ENCODE measurements at regions not wholly inside any gene's neighbourhood (a gene's known extent, or its start where the extent isn't known, plus 50 kb on each side); places are given as distances from the start of the nearest gene placed in this dataset.

DNA sequence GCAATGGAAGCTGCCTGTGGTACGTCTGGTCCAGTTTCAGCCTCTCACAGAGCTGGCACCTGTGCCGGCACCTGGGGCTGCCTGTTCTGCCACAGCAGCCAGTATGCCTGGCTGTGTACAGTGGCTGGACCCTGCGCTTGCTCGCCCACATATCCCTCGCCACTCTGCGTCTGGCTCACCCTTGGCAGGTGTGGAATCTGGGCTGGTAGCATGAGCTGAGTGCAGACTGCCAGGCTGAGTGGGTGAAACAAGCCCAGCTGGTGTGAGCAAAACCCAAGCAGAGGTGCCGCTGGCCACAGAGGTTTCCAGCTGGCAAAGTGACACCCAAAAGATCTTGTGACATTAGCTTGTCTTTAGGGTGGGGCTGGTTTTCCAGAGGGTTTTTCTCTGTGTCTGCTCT lies 80.7 kb downstream of the ING1 start:
- Histone ChIP-seq H3K36me3 (ENCODE audit: control insufficient read depth, insufficient read depth, low read length, severe bottlenecking) (no peaks in the 10 kb centered on the region), H3K9me3 (ENCODE audit: control insufficient read depth, low read length) (peaks cover 34% of the 10 kb centered on the region), H3K4me3 (ENCODE audit: low read length) (no peak overlapping the region), H3K27me3 (replicated peaks; ENCODE audit: control insufficient read depth, insufficient read depth, low read length) (no peaks in the 10 kb centered on the region), H3K9ac (ENCODE audit: low read length) (no peak overlapping the region), H3K4me1 (ENCODE audit: control insufficient read depth, insufficient read depth, low read length) (peaks cover 4% of the 10 kb centered on the region)
- no peak for DNase-seq (ENCODE audit: low read depth)

DNA sequence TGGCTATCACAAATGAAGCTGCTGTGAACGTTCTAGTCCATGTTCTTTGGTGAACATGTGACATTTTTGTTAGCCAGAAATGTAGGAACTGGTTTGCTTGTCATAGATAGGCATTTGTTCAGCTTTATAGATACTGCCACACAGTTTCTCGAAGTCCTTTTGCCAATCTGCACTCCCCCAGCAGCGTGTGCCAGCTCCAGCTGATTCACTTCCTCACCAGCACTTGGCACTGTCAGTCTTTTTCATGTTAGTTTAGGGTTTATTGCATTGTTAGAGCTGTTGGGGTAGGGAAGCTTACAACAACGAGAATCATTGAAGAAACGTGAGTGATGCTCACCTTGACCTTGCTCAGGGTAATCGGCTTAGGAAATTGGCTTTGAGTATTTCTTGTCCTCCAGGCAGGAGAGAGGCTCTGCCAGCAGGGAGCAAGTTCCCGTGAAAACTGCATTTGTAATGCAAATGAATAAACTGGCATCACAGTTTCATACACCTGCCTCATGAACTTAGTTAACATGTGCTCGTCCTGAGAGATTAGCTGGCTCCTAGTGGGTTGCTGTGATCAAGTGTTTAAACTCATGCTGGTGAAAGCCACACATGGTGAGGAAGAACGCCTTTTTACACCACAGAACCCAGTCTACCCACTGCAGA lies 83.9 kb downstream of the ING1 start:
- no peaks in the 10 kb centered on the region for H3K36me3 ChIP-seq (ENCODE audit: control insufficient read depth, insufficient read depth, low read length, severe bottlenecking)
- no peak for DNase-seq (ENCODE audit: low read depth)
- peaks cover 12% of the 10 kb centered on the region for H3K9me3 ChIP-seq (ENCODE audit: control insufficient read depth, low read length)
- no peaks in the 10 kb centered on the region for H3K27me3 ChIP-seq (replicated peaks; ENCODE audit: control insufficient read depth, insufficient read depth, low read length)
- H3K4me1 ChIP-seq (ENCODE audit: control insufficient read depth, insufficient read depth, low read length) = peaks cover 9% of the 10 kb centered on the region
- no peak overlapping the region for H3K9ac ChIP-seq (ENCODE audit: low read length)
- H3K4me3 ChIP-seq (ENCODE audit: low read length) = no peak overlapping the region

DNA sequence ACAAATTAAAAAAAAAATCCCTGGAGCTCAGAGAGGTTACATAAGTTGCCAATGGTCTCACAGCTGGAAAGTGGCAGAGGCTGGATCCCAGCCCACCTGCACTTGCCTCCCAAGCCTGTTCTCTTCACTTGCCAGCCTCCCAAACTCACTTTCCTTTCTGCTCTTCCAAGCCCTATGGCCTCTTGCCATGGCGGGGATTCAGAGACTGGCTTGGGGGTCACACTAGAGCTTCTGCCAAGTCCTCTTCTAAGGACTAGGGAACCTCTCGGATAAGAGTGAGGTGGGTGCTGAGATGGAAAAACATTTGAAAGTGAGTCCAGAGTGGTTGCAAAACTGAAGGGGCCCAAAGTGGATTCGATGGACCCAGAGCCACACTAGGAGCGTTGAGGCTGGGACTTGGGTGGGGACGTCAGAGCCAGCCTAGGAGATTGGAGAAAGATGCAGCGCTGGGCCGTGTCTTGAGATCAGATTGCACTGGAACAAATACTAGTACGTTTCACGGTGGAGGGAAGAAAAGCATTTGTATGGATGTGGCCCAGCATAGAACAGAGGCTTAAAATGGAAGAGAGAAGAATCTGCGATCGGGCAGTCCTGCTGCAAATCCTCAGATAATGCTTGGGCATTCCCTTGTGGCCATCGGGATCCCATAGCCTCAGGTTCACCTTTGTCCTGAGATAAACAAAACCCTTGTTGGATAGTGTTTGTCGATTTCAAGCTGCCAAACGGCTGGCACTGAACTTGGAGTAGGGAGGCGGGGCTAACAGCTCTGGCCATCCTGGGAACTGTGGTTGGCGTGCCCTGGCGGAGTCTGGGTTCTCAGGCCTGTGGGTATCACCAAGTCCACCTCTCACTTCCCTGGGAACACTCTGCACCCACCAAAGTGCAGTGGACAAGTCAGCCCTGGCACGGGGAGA lies 84.8 kb downstream of the ING1 start:
- Histone ChIP-seq H3K4me3 (ENCODE audit: low read length) (no peak overlapping the region), H3K27me3 (replicated peaks; ENCODE audit: control insufficient read depth, insufficient read depth, low read length) (no peaks in the 10 kb centered on the region)
- no peak for DNase-seq (ENCODE audit: low read depth)

DNA sequence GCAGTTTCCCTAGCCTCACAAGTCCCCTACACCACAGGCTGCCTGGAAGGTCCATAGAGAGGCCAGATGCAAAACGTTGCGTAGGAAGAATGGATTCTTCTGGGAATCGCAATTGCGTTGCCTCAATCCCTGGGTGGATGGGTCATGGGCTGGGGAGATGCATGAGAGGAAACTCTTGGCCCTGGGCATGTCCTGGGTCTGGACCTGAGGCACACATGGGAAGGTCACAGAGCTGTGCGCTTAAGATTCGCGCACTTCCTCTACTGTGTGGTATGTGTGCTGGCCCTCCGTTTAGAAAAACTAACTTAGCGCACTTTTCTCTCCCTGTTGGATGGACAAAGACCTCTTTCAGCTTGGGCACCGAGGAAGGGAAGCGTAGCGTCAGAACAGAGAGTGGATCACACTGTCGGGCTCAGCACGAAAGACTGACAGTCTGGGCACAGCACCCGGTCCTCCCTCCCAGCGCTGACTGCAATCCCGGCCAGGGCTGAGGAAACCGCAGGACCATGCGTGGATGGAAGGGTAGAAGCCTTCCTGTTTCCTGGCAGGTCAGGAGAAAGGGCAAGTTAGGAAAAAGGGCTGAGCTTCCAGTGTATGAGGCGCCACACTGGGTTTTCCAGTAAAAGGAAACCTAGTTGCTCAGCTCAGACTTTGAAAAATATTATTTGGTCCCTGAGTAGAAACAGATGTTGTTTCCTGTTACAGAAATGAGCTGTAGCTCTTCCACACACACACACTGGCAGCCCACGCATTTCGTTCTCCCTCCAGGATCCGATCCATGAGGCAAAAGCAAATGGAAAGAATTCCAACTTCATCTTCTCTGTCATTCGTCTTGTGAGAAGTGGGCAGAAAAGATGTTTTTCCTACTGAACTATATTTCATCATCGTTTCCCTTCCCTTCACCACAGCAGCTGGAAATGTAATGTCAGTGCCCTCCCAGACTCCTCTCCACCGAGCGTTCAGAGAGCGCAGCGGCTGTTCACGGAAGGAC lies 86.0 kb downstream of the ING1 start:
- Histone ChIP-seq H3K27me3 (replicated peaks; ENCODE audit: control insufficient read depth, insufficient read depth, low read length) (no peaks in the 10 kb centered on the region), H3K36me3 (ENCODE audit: control insufficient read depth, insufficient read depth, low read length, severe bottlenecking) (no peaks in the 10 kb centered on the region), H3K9me3 (ENCODE audit: control insufficient read depth, low read length) (no peaks in the 10 kb centered on the region), H3K9ac (ENCODE audit: low read length) (peak overlapping the region; percentile 79), H3K4me1 (ENCODE audit: control insufficient read depth, insufficient read depth, low read length) (peaks cover 9% of the 10 kb centered on the region), H3K4me3 (ENCODE audit: low read length) (peak overlapping the region; percentile 81)
- DNase-seq (ENCODE audit: low read depth) = peak; percentile 79

More for the DNA sequence above, 84.8 kb downstream of the ING1 start:
- Histone ChIP-seq H3K9ac (ENCODE audit: low read length) (no peak overlapping the region), H3K4me1 (ENCODE audit: control insufficient read depth, insufficient read depth, low read length) (peaks cover 9% of the 10 kb centered on the region), H3K9me3 (ENCODE audit: control insufficient read depth, low read length) (peaks cover 4% of the 10 kb centered on the region), H3K36me3 (ENCODE audit: control insufficient read depth, insufficient read depth, low read length, severe bottlenecking) (no peaks in the 10 kb centered on the region)

DNA sequence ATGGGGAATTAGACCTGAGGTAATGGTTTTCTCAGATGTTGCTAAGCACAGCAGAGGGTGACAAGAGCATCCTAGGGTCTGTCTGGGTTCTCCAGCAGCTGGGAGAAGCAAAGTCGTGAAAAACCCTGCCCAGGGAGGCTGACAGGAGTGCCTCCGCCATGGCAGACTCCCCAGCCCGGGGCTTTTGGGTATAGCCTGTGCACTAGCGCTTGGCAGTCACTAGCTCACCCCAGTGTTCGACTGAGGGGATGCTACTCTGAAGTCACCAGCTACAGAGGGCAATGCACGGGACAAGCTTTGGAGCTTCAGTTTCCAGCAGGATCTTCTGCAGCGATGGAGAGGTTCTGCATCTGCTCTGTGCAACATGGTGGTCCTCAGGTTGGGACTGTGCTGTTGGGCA lies 87.5 kb downstream of the ING1 start:
- Histone ChIP-seq H3K36me3 (ENCODE audit: control insufficient read depth, insufficient read depth, low read length, severe bottlenecking) (no peaks in the 10 kb centered on the region), H3K9ac (ENCODE audit: low read length) (no peak overlapping the region), H3K4me3 (ENCODE audit: low read length) (no peak overlapping the region), H3K27me3 (replicated peaks; ENCODE audit: control insufficient read depth, insufficient read depth, low read length) (no peaks in the 10 kb centered on the region), H3K4me1 (ENCODE audit: control insufficient read depth, insufficient read depth, low read length) (peaks cover 9% of the 10 kb centered on the region), H3K9me3 (ENCODE audit: control insufficient read depth, low read length) (no peaks in the 10 kb centered on the region)
- no peak for DNase-seq (ENCODE audit: low read depth)

DNA sequence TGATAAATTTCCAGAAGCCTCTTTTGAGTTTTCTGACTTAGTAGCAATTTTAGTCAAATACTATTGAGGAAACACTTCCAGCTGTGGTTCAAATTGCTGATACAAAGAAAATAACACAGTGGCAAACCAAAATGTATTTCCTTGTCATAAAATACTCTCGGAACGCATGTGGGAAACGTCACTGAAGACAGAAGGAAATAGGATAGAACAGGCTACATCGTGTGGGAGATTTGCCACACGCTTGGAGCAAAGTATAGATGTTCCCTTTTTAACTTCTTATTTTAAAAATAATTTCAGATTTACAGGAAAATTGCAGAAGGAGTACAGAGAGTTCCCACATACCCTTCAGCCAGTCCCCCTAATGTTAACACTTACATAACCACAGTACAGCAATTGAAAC lies 88.8 kb downstream of the ING1 start:
- H3K36me3 ChIP-seq (ENCODE audit: control insufficient read depth, insufficient read depth, low read length, severe bottlenecking) = no peaks in the 10 kb centered on the region
- H3K9ac ChIP-seq (ENCODE audit: low read length) = no peak overlapping the region
- no peak overlapping the region for H3K4me3 ChIP-seq (ENCODE audit: low read length)
- no peak for DNase-seq (ENCODE audit: low read depth)
- H3K27me3 ChIP-seq (replicated peaks; ENCODE audit: control insufficient read depth, insufficient read depth, low read length) = no peaks in the 10 kb centered on the region
- peaks cover 9% of the 10 kb centered on the region for H3K4me1 ChIP-seq (ENCODE audit: control insufficient read depth, insufficient read depth, low read length)
- no peaks in the 10 kb centered on the region for H3K9me3 ChIP-seq (ENCODE audit: control insufficient read depth, low read length)

DNA sequence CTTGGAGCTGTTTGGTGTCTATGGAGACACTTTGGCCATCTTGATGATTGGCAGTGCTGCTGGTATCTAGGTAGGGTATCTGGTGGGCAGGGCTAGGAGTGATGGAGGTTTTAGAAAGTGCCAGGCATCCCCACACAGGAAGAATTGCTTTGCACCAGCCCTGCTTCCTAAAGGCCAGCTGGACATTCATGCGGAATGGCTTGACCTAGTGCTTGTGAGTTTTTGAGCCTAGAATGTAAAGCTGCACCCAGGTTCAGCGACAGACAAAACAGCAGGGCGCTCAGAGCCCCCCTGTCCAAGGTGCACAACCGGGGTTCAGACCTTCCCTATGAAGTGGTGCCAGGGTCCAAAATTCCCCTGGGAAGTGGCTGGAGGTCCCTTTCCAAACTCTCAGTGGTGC lies 93.1 kb downstream of the ING1 start:
- no peaks in the 10 kb centered on the region for H3K9me3 ChIP-seq (ENCODE audit: control insufficient read depth, low read length)
- no peak overlapping the region for H3K9ac ChIP-seq (ENCODE audit: low read length)
- H3K36me3 ChIP-seq (ENCODE audit: control insufficient read depth, insufficient read depth, low read length, severe bottlenecking) = no peaks in the 10 kb centered on the region
- peaks cover 10% of the 10 kb centered on the region for H3K27me3 ChIP-seq (replicated peaks; ENCODE audit: control insufficient read depth, insufficient read depth, low read length)
- DNase-seq (ENCODE audit: low read depth) = no peak
- H3K4me3 ChIP-seq (ENCODE audit: low read length) = no peak overlapping the region
- H3K4me1 ChIP-seq (ENCODE audit: control insufficient read depth, insufficient read depth, low read length) = no peaks in the 10 kb centered on the region

DNA sequence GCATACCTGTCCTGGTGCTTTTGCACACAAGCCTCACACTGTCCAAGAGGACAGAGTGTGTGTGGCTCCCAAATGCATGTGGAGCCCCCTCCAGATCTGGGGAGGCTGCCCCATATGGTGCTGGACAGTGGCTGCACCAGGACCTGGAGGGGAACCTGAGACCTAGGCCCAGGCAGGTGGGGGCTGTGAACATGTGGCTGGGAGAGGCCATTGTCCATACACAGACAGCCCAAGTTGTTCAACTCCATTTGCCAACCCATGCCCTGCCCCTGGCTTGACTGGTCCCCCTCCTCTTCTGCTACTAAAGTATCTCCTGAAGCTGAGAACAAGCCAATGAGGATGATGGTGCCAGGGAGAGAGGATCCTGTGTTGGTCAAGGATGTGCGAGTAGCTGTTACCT lies 94.0 kb downstream of the ING1 start:
- Histone ChIP-seq H3K4me3 (ENCODE audit: low read length) (no peak overlapping the region), H3K36me3 (ENCODE audit: control insufficient read depth, insufficient read depth, low read length, severe bottlenecking) (no peaks in the 10 kb centered on the region)
- DNase-seq (ENCODE audit: low read depth) = no peak

DNA sequence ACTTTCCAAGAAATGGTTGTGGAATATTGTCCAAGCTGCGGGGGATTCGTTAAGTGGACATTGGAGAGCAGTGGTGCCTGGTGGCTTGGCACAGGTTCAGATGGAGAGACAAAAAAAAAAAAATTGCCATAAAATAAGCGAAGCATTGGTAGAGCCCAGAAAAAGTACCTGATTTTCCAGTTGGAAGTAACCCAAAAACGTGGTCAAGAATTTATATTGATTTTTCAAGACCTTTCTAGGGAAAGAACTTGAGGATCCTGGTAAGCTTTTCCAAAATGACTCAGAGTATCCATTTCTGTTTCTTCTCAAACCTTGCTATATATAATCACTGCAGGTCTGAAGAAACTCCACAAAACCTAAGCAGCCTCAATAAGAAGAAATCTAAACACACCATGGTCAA lies 94.6 kb downstream of the ING1 start:
- no peaks in the 10 kb centered on the region for H3K4me1 ChIP-seq (ENCODE audit: control insufficient read depth, insufficient read depth, low read length)
- no peak for DNase-seq (ENCODE audit: low read depth)
- H3K27me3 ChIP-seq (replicated peaks; ENCODE audit: control insufficient read depth, insufficient read depth, low read length) = peaks cover 19% of the 10 kb centered on the region
- H3K4me3 ChIP-seq (ENCODE audit: low read length) = no peak overlapping the region
- H3K9ac ChIP-seq (ENCODE audit: low read length) = no peak overlapping the region
- no peaks in the 10 kb centered on the region for H3K36me3 ChIP-seq (ENCODE audit: control insufficient read depth, insufficient read depth, low read length, severe bottlenecking)
- H3K9me3 ChIP-seq (ENCODE audit: control insufficient read depth, low read length) = no peaks in the 10 kb centered on the region

More for the DNA sequence above, 94.0 kb downstream of the ING1 start:
- Histone ChIP-seq H3K27me3 (replicated peaks; ENCODE audit: control insufficient read depth, insufficient read depth, low read length) (peaks cover 19% of the 10 kb centered on the region), H3K9ac (ENCODE audit: low read length) (no peak overlapping the region), H3K9me3 (ENCODE audit: control insufficient read depth, low read length) (no peaks in the 10 kb centered on the region), H3K4me1 (ENCODE audit: control insufficient read depth, insufficient read depth, low read length) (no peaks in the 10 kb centered on the region)

DNA sequence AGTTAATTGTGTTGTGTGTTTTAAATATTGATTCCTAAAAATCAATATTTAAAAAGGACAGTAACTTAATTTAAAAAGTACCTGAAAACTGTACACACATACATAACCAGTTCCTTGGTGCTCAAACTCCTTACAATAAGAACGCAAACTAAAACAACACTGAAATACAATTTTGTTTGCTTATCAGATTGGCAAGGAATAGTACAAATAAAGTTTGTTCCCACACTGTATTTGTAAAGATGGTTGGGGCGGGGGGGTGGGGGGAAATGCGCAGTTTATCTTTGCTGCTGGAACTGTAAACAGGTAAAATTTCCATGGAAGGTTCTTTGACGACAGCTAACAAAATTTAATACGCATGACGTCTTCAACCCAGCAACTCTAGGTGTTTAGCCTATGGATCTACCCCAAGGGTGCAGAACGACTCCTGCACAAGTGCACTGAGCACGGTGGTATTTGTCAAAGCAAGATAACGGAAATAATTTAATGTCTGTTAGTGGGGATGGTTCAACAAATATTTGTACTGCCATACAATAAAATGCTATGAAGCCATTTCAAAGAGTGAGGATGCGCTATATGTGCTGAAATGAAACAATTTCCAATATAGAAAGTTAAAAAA lies 96.5 kb downstream of the ING1 start:
- Histone ChIP-seq H3K36me3 (ENCODE audit: control insufficient read depth, insufficient read depth, low read length, severe bottlenecking) (no peaks in the 10 kb centered on the region), H3K27me3 (replicated peaks; ENCODE audit: control insufficient read depth, insufficient read depth, low read length) (peaks cover 19% of the 10 kb centered on the region), H3K4me3 (ENCODE audit: low read length) (no peak overlapping the region), H3K9ac (ENCODE audit: low read length) (no peak overlapping the region), H3K4me1 (ENCODE audit: control insufficient read depth, insufficient read depth, low read length) (no peaks in the 10 kb centered on the region), H3K9me3 (ENCODE audit: control insufficient read depth, low read length) (no peaks in the 10 kb centered on the region)
- DNase-seq (ENCODE audit: low read depth) = no peak

Data from adipocyte (in vitro differentiated cells).